DMS79 treated with DMSO at 0.1 percent for 48 hours (cell line): ENCODE measurements at regions not wholly inside any gene's neighbourhood (a gene's known extent, or its start where the extent isn't known, plus 50 kb on each side); places are given as distances from the start of the nearest gene placed in this dataset.
"Not testable (repeated sequence)": the region's sequence is repeated elsewhere in the genome, so short reads cannot be mapped to it uniquely, and the experiment has no call there.

Experiments used
- DNase-seq: peaks from one replicate; lab custom pipeline; 2025; lab: John Stamatoyannopoulos, UW

GRCh38 chr3:187795207-187795960 is 50.1 kb upstream of the BCL6 start:
- no peak for DNase-seq

GRCh38 chr3:187798126-187798525 is 52.9 kb upstream of the BCL6 start:
- peak; percentile 91 for DNase-seq

GRCh38 chr3:187798531-187799530 is 53.6 kb upstream of the BCL6 start:
- DNase-seq, result peak; percentile 95

GRCh38 chr3:187799942-187800641 is 54.8 kb upstream of the BCL6 start:
- peak; percentile 62 for DNase-seq

GRCh38 chr3:187801152-187801551 is 55.9 kb upstream of the BCL6 start:
- no peak for DNase-seq

- no peak for DNase-seq
Observed at GRCh38 chr3:187802203-187802927, 57.1 kb upstream of the BCL6 start.

GRCh38 chr3:187802928-187803259 is 57.6 kb upstream of the BCL6 start:
- DNase-seq, result no peak

- DNase-seq, result no peak
Observed at GRCh38 chr3:187804120-187804744, 59.0 kb upstream of the BCL6 start.

GRCh38 chr3:187804745-187805121 is 59.5 kb upstream of the BCL6 start:
- DNase-seq, result no peak

GRCh38 chr3:187805774-187806173 is 60.5 kb upstream of the BCL6 start:
- DNase-seq, result no peak

GRCh38 chr3:187807086-187807862 is 62.0 kb upstream of the BCL6 start:
- DNase-seq, result no peak

GRCh38 chr3:187808527-187808895 is 63.2 kb upstream of the BCL6 start:
- peak; percentile 74 for DNase-seq

- DNase-seq, result no peak
Observed at GRCh38 chr3:187809612-187809991, 64.3 kb upstream of the BCL6 start.

GRCh38 chr3:187810021-187810446 is 64.8 kb upstream of the BCL6 start:
- DNase-seq, result no peak

- DNase-seq, result no peak
Observed at GRCh38 chr3:187811585-187812250, 66.5 kb upstream of the BCL6 start.

GRCh38 chr3:187812496-187812895 is 67.2 kb upstream of the BCL6 start:
- DNase-seq, result no peak

- no peak for DNase-seq
Observed at GRCh38 chr3:187813198-187813597, 67.9 kb upstream of the BCL6 start.

- not testable (repeated sequence) for DNase-seq
Observed at GRCh38 chr3:187817766-187818165, 72.5 kb upstream of the BCL6 start.

GRCh38 chr3:187821616-187822317 is 76.5 kb upstream of the BCL6 start:
- no peak for DNase-seq
